Keratinocyte (primary cell): ENCODE measurements at regions not wholly inside any gene's neighbourhood (a gene's known extent, or its start where the extent isn't known, plus 50 kb on each side); places are given as distances from the start of the nearest gene placed in this dataset.

Experiments used
- DNase-seq: peaks from one replicate; pipeline ENCODE4 v3.0.0-alpha.2; 2011; ENCODE audit warnings: low read depth, missing footprints, low spot score
- FAIRE-seq: peaks from 2 replicates; lab custom pipeline; 2011; peaks lifted over from hg19 to GRCh38; lab: Jason Lieb, UNC
- H2AFZ ChIP-seq: 2 replicates; pipeline ENCODE4 v1.6.0; 2012; ENCODE audit warnings: low read length, control low read depth, inconsistent platforms; ENCODE audit not compliant: control insufficient read depth
- H3K27ac ChIP-seq: 2 replicates; pipeline ENCODE4 v1.5.1; 2011; ENCODE audit warnings: low read length; ENCODE audit not compliant: control insufficient read depth, insufficient read depth
- H3K27me3 ChIP-seq: 3 replicates; pipeline ENCODE4 v1.6.0; 2011; ENCODE audit warnings: low read length; ENCODE audit not compliant: control insufficient read depth, insufficient read depth; ENCODE audit errors: extremely low read depth
- H3K36me3 ChIP-seq, 2 experiments: 2 replicates in 1 of 2; 3 replicates in 1 of 2; pipeline ENCODE4 v1.5.1; 2011; ENCODE audit warnings: low read length in 2 of 2, mild to moderate bottlenecking in 1 of 2; ENCODE audit not compliant: control insufficient read depth in 2 of 2, insufficient read depth in 2 of 2; ENCODE audit errors: extremely low read depth in 1 of 2
- H3K4me1 ChIP-seq: 3 replicates; pipeline ENCODE4 v1.5.1; 2011; ENCODE audit warnings: low read length; ENCODE audit not compliant: control insufficient read depth, insufficient read depth; ENCODE audit errors: extremely low read depth
- H3K4me2 ChIP-seq: 3 replicates; pipeline ENCODE4 v1.6.0; 2011; ENCODE audit warnings: low read depth, low read length; ENCODE audit not compliant: control insufficient read depth, insufficient read depth; ENCODE audit errors: extremely low read depth
- H3K4me3 ChIP-seq, 3 experiments: fragments of 200-600 bp in 1 of 3; sonication (generic) in 1 of 3; 2 replicates in 2 of 3; 3 replicates in 1 of 3; pipeline ENCODE4 v1.5.1; 2011 to 2016; ENCODE audit warnings: low read length in 3 of 3, mild to moderate bottlenecking in 3 of 3, control low read depth in 2 of 3, inconsistent platforms in 1 of 3, low read depth in 1 of 3, mixed read lengths in 1 of 3, mixed run types in 1 of 3, moderate library complexity in 1 of 3; ENCODE audit not compliant: control insufficient read depth in 2 of 3, insufficient read depth in 2 of 3; ENCODE audit errors: extremely low read depth in 1 of 3
- H3K79me2 ChIP-seq: 2 replicates; pipeline ENCODE4 v1.6.0; 2012; ENCODE audit warnings: low read length; ENCODE audit not compliant: control insufficient read depth, insufficient read depth
- H3K9ac ChIP-seq: 3 replicates; pipeline ENCODE4 v1.6.0; 2011; ENCODE audit warnings: low read length; ENCODE audit not compliant: control insufficient read depth, insufficient read depth; ENCODE audit errors: extremely low read depth
- H3K9me1 ChIP-seq: 3 replicates; pipeline ENCODE4 v1.6.0; 2011; ENCODE audit warnings: low read length; ENCODE audit not compliant: control insufficient read depth, insufficient read depth; ENCODE audit errors: extremely low read depth
- H3K9me3 ChIP-seq: 2 replicates; pipeline ENCODE4 v1.5.1; 2012; ENCODE audit warnings: low read depth, low read length; ENCODE audit not compliant: control insufficient read depth
- H4K20me1 ChIP-seq: 3 replicates; pipeline ENCODE4 v1.6.0; 2011; ENCODE audit warnings: low read length; ENCODE audit not compliant: control insufficient read depth, insufficient read depth; ENCODE audit errors: extremely low read depth
- CTCF ChIP-seq, 3 experiments: IDR thresholded peaks in 1 of 3; conservative IDR thresholded peaks in 1 of 3; optimal IDR thresholded peaks in 1 of 3; 2 replicates in 2 of 3; 3 replicates in 1 of 3; pipeline versions ENCODE3 to v1.5.1; 2011; ENCODE audit warnings: low read length in 3 of 3, mild to moderate bottlenecking in 3 of 3, moderate library complexity in 2 of 3, control low read depth in 1 of 3, inconsistent platforms in 1 of 3; ENCODE audit not compliant: insufficient read depth in 2 of 3; ENCODE audit errors: extremely low read depth in 1 of 3
- EZH2 ChIP-seq: IDR thresholded peaks from one replicate; pipeline ENCODE4 v1.6.1; 2012; ENCODE audit warnings: inconsistent platforms, mild to moderate bottlenecking, low read length, moderate library complexity
- dilution Hi-C: fragments of 300-500 bp; cut with MboI; formaldehyde crosslinking; loops from one replicate; pipeline ENCODE4 v1.7.0; 2020; ENCODE audit warnings: low sequenced_read_pairs; ENCODE audit not compliant: extremely low pct_ligation_motif_present

DNA sequence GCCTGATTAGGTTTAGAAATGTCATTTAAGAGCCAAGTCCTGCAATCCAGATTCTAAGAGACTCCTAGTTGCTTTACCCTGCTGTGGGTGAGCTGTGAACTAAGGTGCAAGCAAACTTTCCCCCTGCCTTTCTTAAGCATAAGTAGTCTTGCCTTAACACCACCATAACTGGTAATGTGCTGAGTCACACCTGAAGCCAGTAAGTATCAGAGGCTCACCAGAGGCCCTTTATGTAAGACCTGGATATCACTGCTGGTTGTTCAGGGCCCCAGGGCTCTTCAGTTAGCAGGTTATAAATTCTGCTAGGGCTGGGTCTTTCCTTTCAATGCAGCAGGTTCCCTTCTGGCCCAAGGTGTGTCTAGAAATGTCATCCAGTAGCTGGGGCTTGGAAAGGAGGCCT, 509.9 kb downstream of the VGLL3 start:
- H2AFZ ChIP-seq = no peak overlapping the region
- H3K9me1 ChIP-seq = no peaks in the 10 kb centered on the region
- no peak for TF ChIP-seq EZH2
- TF ChIP-seq CTCF (optimal IDR thresholded peaks at IDR 0.05 in 1 of 3, IDR thresholded peaks at IDR 0.05 in 1 of 3, conservative IDR thresholded peaks at IDR 0.05 in 1 of 3; ENCODE audit: extremely low read depth in 1 of 3, insufficient read depth in 2 of 3, low read length in 3 of 3) = no peak
- H3K4me1 ChIP-seq = no peaks in the 10 kb centered on the region
- H3K9me3 ChIP-seq = no peaks in the 10 kb centered on the region
- H3K27ac ChIP-seq = no peak overlapping the region
- H3K4me3 ChIP-seq = no peak overlapping the region
- no peak overlapping the region for H3K9ac ChIP-seq
- no peak overlapping the region for H3K4me2 ChIP-seq
- H3K36me3 ChIP-seq = no peaks in the 10 kb centered on the region
- no peaks in the 10 kb centered on the region for H3K79me2 ChIP-seq
- no peaks in the 10 kb centered on the region for H4K20me1 ChIP-seq
- no peak for DNase-seq
- no peak for FAIRE-seq
- dilution Hi-C loops = no loop called here
- H3K27me3 ChIP-seq = no peaks in the 10 kb centered on the region

DNA sequence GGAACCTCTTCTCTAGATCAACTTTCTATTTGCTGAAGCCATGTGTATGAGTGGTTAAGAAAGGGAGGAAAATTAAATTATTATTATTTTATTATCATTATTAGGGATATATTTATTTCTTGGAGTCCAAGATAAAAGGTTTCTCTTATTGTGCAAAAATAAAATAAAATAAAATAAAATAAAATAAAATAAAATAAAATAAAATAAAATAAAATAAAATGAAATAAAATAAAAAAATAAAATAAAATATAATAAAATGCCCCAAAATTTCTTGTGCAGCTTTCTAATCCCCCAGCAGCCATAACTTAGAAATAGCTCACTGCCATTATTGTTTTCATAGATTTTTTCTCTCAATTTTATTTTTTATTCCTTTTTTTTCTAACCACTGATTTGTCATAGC, 526.8 kb downstream of the VGLL3 start:
- H4K20me1 ChIP-seq = no peaks in the 10 kb centered on the region
- no peaks in the 10 kb centered on the region for H3K79me2 ChIP-seq
- H3K9me3 ChIP-seq = no peaks in the 10 kb centered on the region
- dilution Hi-C loops = no loop called here
- H3K4me3 ChIP-seq = no peak overlapping the region
- H3K9ac ChIP-seq = no peak overlapping the region
- no peak for DNase-seq
- TF ChIP-seq EZH2 = no peak
- TF ChIP-seq CTCF (optimal IDR thresholded peaks at IDR 0.05 in 1 of 3, IDR thresholded peaks at IDR 0.05 in 1 of 3, conservative IDR thresholded peaks at IDR 0.05 in 1 of 3; ENCODE audit: extremely low read depth in 1 of 3, insufficient read depth in 2 of 3, low read length in 3 of 3) = no peak
- no peak overlapping the region for H3K27ac ChIP-seq
- H3K36me3 ChIP-seq = no peaks in the 10 kb centered on the region
- FAIRE-seq = no peak
- no peaks in the 10 kb centered on the region for H3K9me1 ChIP-seq
- no peak overlapping the region for H3K4me2 ChIP-seq
- no peaks in the 10 kb centered on the region for H3K4me1 ChIP-seq
- no peaks in the 10 kb centered on the region for H3K27me3 ChIP-seq
- no peak overlapping the region for H2AFZ ChIP-seq
